Fibroblast of gingiva (primary cell): ENCODE measurements at regions not wholly inside any gene's neighbourhood (a gene's known extent, or its start where the extent isn't known, plus 50 kb on each side); places are given as distances from the start of the nearest gene placed in this dataset.
A peak's percentile ranks its signal among the peaks of the same experiment; 100 is the strongest.

Experiments
- DNase-seq: peaks from one replicate; pipeline ENCODE4 v3.0.0-alpha.2; 2011; ENCODE audit warnings: low read depth

DNA sequence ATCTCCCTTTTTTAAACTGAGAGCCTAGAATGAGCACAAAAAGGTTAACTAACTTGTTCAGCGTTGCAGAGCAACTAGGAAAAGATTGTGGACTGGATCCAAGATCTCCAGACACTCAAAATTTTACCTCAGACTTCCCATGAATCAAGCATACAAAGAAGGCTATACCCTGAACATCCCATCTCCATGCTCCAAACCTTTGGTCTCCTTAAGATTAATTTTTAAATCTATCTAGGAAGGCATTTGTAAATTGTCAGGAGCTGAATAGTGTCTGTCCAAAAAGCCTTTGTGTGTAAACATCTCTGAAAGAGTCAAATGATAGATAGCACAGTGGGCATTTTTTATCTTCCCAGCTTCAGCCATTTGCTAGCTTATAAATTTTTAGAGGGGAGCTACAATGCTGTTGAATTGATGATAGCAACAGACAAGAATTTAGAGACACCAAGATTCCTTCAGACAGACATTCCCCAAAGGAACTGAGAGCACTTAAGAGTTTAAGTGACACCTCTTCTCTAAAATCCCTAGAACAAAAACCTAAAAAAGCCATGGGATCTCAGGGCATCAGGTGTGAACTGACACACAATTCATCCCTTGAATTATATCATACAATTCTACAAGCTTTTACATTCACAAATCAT, 480.8 kb upstream of the FAM241A start:
- DNase-seq, result no peak

- no peak for DNase-seq
Observed at GRCh38 chr4:111666826-111667360, 478.4 kb upstream of the FAM241A start.

DNA sequence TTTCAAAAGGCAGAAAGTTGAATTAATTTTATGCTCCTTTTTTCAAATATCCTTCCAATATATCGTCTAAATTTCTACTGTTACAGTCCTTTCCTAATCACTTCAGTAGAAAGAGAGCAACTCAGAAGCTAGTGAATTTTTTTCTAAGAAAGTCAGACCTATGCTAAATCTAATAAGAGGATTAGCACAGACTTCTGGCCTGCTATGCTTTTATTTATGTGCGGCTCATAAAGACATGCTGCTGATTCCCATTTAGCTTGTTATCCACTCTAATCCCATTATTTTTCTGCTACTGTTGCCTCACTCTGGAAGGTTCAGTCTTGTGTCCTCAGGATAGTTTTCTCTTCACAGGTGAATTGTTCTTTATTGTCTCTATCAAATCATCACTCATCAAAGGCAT, 473.5 kb upstream of the FAM241A start:
- no peak for DNase-seq

- DNase-seq, result no peak
Observed at GRCh38 chr4:111675746-111676145, 469.5 kb upstream of the FAM241A start.

GRCh38 chr4:111676533-111676932, 468.7 kb upstream of the FAM241A start:
- DNase-seq, result no peak

DNA sequence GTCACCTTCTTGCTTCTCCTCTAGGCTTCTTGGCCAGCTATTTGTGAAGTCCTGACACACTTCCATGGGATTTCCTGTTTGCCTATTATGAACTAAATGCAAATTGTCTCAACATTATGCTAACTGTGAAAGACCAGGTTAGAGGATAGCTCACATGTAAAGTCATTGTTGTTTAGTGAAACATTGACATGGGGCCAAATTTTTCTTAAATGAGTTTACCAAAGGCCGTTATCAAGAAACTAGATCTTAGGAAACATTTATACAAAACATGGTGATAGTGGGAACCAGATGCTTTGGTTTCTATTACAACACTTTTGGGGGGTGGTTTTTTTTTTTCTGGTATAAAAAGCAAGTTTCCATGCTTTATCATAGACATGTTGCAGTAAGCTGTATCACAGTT, 466.8 kb upstream of the FAM241A start:
- DNase-seq, result peak; percentile 33

DNA sequence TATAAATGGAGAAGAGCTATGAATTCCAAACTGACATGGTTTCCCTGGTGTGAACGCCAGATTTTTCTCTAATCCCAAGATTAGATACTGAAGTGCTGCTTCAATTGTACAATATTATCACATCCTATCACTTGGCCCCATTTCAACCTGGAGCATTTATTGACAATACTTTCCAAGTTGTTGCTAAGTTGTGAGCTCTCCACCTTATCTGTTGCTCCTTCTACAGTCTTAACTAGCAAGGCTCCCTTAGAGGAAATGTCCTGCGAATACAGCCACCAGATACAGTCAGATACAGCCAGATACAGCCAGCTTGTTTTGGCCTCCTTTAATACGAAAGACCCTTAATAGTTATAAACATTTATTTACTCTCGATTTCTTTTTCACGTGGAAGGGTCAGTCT, 466.3 kb upstream of the FAM241A start:
- no peak for DNase-seq

DNA sequence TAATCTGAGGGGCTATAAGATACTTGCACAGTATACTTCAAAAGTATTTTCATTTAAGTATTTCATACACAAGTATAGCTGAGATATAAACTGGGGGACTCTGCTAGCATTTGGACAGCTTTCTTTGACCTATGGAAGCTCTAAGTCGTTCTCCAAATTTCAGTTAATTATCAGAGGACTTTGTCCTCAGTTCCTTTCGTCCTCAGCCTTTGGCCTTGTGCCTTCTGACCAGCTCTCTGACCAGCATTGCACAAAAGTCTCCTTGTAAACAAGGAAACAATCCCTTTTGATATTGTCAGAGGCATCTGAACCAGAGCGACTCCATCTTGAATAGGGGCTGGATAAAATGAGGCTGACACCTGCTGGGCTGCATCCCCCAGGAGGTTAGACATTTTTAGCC, 464.0 kb upstream of the FAM241A start:
- DNase-seq, result no peak

GRCh38 chr4:111681751-111682150, 463.5 kb upstream of the FAM241A start:
- no peak for DNase-seq

DNA sequence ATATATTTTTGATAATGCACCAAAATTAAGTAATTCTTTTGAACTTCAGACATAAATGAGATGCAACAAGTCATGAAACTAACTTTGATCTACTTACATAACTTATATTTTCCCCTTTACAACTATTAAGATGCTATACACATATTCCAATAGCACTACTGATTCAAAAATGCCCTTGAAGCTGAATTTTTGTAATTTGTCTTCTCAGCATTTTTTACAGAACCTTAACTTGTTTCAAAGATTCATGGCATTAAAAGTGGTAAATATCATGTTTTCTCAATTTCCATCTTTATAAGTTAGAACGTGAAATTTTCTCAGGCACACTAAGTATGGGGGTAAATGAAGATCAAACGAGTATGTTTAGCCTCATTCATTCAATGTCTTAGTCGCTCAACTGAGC, 460.0 kb upstream of the FAM241A start:
- no peak for DNase-seq

DNA sequence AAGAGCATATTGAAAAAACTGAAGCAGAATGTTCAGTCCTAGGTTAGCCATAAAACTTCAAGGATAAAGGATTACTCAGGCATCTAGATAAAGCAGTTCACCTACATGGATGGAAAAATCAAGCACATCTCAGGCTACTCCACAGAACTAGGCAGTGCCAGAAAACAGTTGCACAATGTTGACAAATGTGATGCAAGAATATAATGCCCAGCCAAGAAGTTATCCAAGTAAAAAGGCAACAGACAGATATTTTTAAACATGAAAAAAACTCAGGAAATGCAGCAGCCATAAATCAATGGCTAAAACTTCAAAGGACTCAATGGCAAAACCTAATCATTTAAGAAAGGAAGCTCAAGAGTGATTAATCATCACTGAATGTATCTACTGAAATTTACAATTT, 456.0 kb upstream of the FAM241A start:
- DNase-seq, result peak; percentile 60

DNA sequence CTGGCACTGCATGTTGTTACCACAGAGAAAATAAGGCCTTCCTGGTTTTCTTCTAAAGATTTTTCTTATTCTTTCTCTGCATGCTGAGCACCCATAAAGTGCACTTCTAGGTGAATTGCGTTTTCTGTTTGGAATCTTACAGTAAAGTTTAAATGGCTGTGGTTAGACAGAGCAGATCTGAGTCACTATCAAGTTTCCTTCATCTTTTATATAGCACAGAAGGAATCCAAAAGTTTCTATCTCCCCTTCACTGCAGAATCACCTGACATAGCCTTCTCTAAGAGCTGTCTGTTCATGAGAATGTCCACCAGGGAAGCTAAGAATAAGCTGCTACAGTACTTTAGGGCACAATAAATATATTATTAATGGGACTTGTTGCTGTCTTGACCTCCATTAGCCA, 455.5 kb upstream of the FAM241A start:
- DNase-seq, result no peak

DNA sequence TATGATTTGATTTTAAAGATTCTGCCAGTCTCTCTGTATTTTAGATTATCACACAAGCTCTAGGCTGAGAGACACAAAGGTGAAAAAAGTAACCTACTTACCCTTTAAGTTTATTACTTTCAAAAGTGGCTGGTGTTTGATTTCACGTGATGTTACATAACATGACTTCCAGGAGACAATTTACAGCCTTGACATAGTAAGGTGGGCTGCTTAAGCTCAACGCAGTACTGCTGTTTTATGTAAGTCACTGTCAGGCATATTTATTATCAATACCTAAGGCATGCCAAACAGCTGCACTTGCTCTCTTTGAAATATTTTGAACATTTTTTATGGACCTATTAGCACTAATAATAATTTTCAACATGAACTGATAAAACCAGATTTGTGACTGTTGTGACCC, 451.5 kb upstream of the FAM241A start:
- no peak for DNase-seq

GRCh38 chr4:111695677-111696076, 449.6 kb upstream of the FAM241A start:
- no peak for DNase-seq

- no peak for DNase-seq
Observed at GRCh38 chr4:111696505-111696904, 448.7 kb upstream of the FAM241A start.

DNA sequence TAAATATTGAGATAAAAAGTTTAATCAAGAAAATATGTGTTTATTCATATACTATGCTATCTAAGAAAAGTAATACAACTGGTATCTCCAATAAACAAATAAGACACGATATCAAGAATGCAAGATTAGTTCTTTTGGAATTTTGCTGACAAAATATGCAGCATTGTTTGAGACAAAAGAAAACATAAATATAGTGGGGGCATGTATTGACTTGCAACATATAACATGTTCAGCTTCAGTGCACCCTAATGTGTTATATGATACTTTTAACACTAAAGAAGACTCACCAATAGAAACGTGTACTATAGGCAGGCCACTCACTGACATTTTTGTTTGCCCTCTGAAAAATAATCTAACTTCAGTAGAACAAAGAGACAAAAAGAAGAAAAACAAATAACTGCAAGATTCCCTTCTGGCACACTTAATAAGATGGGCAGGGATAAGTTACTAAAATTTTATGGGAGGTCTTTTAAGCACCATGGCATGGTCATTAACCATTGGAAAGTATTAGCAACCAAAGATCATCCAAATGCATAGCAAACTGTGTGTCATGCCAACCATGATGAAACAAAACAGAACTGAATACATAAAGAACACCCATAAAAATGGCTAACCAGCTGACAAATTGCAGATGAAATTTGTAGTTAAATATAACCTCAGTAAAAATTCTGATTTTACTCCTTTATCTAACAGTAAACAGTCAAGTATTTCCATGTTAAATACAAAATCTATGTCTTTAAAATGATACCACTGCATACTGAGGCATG, 447.9 kb upstream of the FAM241A start:
- no peak for DNase-seq

DNA sequence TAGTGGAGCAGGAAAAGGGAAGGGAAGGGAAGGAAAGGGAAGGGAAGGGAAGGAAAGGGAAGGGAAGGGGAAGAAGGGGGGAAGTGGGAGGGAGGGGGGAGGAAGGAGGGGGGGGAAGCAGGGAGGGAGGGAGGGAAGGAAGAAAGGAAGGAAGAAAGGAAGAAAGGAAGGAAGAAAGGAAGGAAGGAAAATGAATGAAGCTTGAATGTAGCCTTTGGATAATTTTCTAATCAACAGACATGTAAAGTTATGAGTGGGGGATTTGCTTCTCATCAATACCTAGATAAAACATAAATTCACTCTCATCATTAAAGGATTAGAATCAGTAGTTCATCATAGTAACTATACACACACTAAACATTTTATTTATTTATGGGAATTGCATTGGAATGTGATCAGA, 446.9 kb upstream of the FAM241A start:
- DNase-seq, result no peak

- no peak for DNase-seq
Observed at GRCh38 chr4:111699165-111699564, 446.1 kb upstream of the FAM241A start.

- DNase-seq, result no peak
Observed at GRCh38 chr4:111701102-111701501, 444.2 kb upstream of the FAM241A start.

DNA sequence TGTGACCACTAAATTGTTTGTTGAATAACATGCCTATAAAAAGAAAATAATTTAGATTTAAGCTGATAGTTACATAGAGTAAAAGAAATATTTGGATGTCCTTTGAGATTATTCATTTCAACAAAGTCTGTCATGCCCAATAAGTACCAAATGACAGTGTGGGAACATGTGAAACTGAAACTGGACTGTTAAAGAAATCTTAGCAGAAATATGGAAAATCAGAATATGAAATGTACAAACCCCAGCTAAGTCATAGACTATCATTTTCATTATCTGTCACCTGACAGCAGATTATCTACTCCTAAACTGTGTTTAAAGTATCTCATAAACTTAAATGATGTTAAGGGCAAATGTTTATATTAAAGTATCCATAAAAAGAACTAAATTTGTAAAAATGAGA, 437.8 kb upstream of the FAM241A start:
- no peak for DNase-seq

DNA sequence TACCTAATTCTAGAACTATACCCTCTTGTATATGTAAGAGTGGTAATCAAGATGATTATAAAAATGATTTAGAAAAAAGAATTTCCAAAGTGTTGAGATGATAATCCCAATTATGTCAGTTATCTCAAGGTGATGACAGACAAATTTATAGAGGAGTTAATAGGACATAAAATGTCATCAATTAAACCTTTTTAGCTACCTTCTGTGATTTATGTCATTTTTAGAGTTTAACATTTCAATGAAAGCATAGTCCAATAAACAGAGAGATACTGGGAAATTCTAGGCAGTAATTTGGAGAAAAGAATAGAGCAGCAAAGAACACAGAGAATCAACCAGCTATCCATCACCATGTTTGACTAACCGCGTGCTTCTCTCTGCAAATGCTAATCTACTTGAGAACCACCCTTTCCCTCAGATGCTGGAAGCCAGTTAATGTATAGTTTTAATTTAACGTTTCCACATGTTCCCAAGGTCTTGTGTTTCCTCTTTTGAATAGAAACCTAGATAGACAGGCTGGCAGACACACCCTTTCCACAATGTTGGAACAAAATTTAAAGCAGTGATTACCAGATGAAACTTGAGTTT, 433.1 kb upstream of the FAM241A start:
- no peak for DNase-seq

DNA sequence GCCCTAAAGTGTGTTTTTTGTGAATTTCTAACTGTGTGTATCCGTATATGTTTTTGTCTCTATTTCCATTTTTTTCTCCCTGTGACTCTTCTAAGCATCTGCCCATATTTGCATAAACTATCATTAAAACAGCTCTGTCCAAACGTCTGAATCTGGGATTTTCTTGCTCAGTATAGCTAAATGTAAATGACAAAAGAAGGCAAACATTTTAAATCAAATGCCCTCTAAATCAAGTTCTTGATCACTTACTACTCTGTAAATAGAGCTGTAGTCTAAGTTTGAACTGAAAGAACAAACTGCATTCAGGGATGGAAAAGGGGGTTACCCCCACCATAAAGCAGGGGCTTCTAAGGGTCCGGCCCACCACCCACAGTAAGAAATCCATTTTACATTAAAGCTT, 432.0 kb upstream of the FAM241A start:
- DNase-seq, result no peak

DNA sequence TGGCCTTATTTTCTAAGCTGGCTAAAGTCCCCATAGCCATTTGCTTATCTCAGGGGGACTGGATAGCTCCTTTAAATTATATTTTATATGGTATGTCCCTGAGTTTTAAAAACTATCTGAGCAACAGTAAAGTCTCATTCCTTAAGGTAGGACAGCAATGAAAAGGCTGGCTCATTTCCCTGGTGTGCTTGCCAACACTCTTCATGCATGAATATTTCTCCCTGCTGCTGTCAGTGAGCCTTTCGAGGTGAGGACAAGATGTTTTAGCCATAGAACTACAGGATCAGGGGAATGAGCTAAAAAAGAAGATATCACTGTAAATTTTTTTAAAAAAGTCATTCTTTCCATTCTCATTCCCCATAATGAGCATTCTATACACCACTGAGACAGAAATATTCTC, 427.3 kb upstream of the FAM241A start:
- no peak for DNase-seq
